OCI-LY7 (cell line): ENCODE measurements at regions not wholly inside any gene's neighbourhood (a gene's known extent, or its start where the extent isn't known, plus 50 kb on each side); places are given as distances from the start of the nearest gene placed in this dataset.

Experiments
- BruUV-seq: library from RNA; stranded (reverse); fragments of 400-500 nt; replicated peaks from 2 replicates; lab custom pipeline; 2021; lab: Mats Ljungman, UMichigan
- CTCF ChIA-PET: fragments of 300-600 bp; sonication (Branson Sonifier 250); formaldehyde crosslinking; loops from one replicate; lab custom pipeline; 2022; ENCODE audit warnings: antibody characterized with exemption; ENCODE audit not compliant: unreplicated experiment; lab: Charles Lee
- POLR2A ChIA-PET: fragments of 300-600 bp; sonication (Branson Sonifier 250); formaldehyde crosslinking; loops from one replicate; lab custom pipeline; 2022; ENCODE audit warnings: antibody characterized with exemption; lab: Charles Lee
- DNase-seq: peaks from one replicate; pipeline ENCODE4 v3.0.0-alpha.2; 2015; ENCODE audit warnings: low spot score
- H2AFZ ChIP-seq: fragments of 200-600 bp; sonication (generic), shearing (Covaris generic); 2 replicates; pipeline ENCODE4 v1.6.1; 2014; ENCODE audit warnings: mild to moderate bottlenecking, antibody characterized with exemption, low read length, moderate library complexity
- H3K27ac ChIP-seq: fragments of 200-600 bp; sonication (generic); 2 replicates; pipeline ENCODE4 v1.5.1; 2014; ENCODE audit warnings: mixed run types, low read depth, mild to moderate bottlenecking, moderate library complexity, low read length, inconsistent platforms; ENCODE audit not compliant: poor library complexity, severe bottlenecking
- H3K36me3 ChIP-seq: fragments of 200-600 bp; sonication (generic); 2 replicates; pipeline ENCODE4 v1.6.1; 2014; ENCODE audit warnings: mild to moderate bottlenecking, antibody characterized with exemption, low read length, moderate library complexity, mixed read lengths; ENCODE audit not compliant: insufficient read depth
- H3K4me1 ChIP-seq: fragments of 200-600 bp; sonication (generic); 2 replicates; pipeline ENCODE4 v1.5.1; 2014; ENCODE audit warnings: mild to moderate bottlenecking, low read length; ENCODE audit not compliant: insufficient read depth, poor library complexity, severe bottlenecking
- H3K4me2 ChIP-seq: fragments of 200-600 bp; sonication (generic); 2 replicates; pipeline ENCODE4 v1.6.1; 2014; ENCODE audit warnings: mild to moderate bottlenecking, low read length
- H3K4me3 ChIP-seq: fragments of 200-600 bp; sonication (generic); 2 replicates; pipeline ENCODE4 v1.5.1; 2014; ENCODE audit warnings: mild to moderate bottlenecking, low read depth, low read length; ENCODE audit not compliant: poor library complexity, severe bottlenecking
- H3K79me2 ChIP-seq: fragments of 200-600 bp; sonication (generic); 2 replicates; pipeline ENCODE4 v1.6.1; 2016; ENCODE audit warnings: low read depth, mild to moderate bottlenecking, low read length, moderate library complexity, mixed read lengths; ENCODE audit not compliant: insufficient read depth
- H3K9me2 ChIP-seq: fragments of 200-600 bp; sonication (generic); 2 replicates; pipeline ENCODE4 v1.6.1; 2016; ENCODE audit warnings: mild to moderate bottlenecking, low read length, mixed read lengths; ENCODE audit not compliant: insufficient read depth
- H3K9me3 ChIP-seq: fragments of 200-600 bp; sonication (generic); 2 replicates; pipeline ENCODE4 v1.6.1; 2014; ENCODE audit warnings: mild to moderate bottlenecking, mixed run types, low read length, mixed read lengths
- H4K20me1 ChIP-seq: fragments of 200-600 bp; sonication (generic); 2 replicates; pipeline ENCODE4 v1.6.1; 2014; ENCODE audit warnings: mild to moderate bottlenecking, antibody characterized with exemption, low read length, moderate library complexity, mixed read lengths; ENCODE audit not compliant: insufficient read depth
- CTCF ChIP-seq: fragments of 200-600 bp; sonication (generic); conservative IDR thresholded peaks from 2 replicates; pipeline ENCODE4 v1.5.1; 2014; ENCODE audit warnings: mild to moderate bottlenecking, antibody characterized with exemption, low read length, moderate library complexity, mixed read lengths
- EZH2phosphoT487 ChIP-seq: fragments of 200-600 bp; sonication (generic); IDR thresholded peaks from 2 replicates; pipeline ENCODE4 v1.6.1; 2018; ENCODE audit warnings: low read depth, borderline replicate concordance, mild to moderate bottlenecking, mixed run types, antibody characterized with exemption, low read length, moderate library complexity, mixed read lengths
- intact Hi-C: fragments of 100-400 bp; cut with micrococcal nuclease; formaldehyde crosslinking; loops from one replicate; pipeline ENCODE4 v1.10.0; 2022; ENCODE audit not compliant: unreplicated experiment

- intact Hi-C loops = no loop called here
- TF ChIP-seq CTCF (no peak), EZH2phosphoT487 (no peak)
- no peak overlapping the region for H3K4me2 ChIP-seq
- no peak overlapping the region for H3K27ac ChIP-seq
- H3K79me2 ChIP-seq = no peaks in the 10 kb centered on the region
- BruUV-seq = no TSS peak
- CTCF ChIA-PET = no interaction called here
- H2AFZ ChIP-seq = no peak overlapping the region
- no peak for DNase-seq
- H3K36me3 ChIP-seq = no peaks in the 10 kb centered on the region
- H3K4me1 ChIP-seq = no peaks in the 10 kb centered on the region
- H4K20me1 ChIP-seq = no peaks in the 10 kb centered on the region
- H3K9me2 ChIP-seq = no peaks in the 10 kb centered on the region
- no peaks in the 10 kb centered on the region for H3K9me3 ChIP-seq
- POLR2A ChIA-PET = no interaction called here
- no peak overlapping the region for H3K4me3 ChIP-seq
Measured at GRCh38 chr12:28951935-28952334, 197.1 kb upstream of the FAR2 start.

GRCh38 chr12:28954333-28954732 is 194.7 kb upstream of the FAR2 start:
- no peak for DNase-seq
- Histone ChIP-seq H3K4me1 (no peaks in the 10 kb centered on the region), H2AFZ (no peak overlapping the region), H3K36me3 (no peaks in the 10 kb centered on the region), H3K4me2 (no peak overlapping the region), H3K9me3 (no peaks in the 10 kb centered on the region), H3K27ac (no peak overlapping the region), H3K79me2 (no peaks in the 10 kb centered on the region), H4K20me1 (no peaks in the 10 kb centered on the region), H3K4me3 (no peak overlapping the region), H3K9me2 (no peaks in the 10 kb centered on the region)
- CTCF ChIA-PET = no interaction called here
- POLR2A ChIA-PET = no interaction called here
- intact Hi-C loops = no loop called here
- TF ChIP-seq EZH2phosphoT487 = no peak
- TF ChIP-seq CTCF = no peak
- no TSS peak for BruUV-seq

GRCh38 chr12:28955491-28955890 is 193.6 kb upstream of the FAR2 start:
- DNase-seq = no peak
- Histone ChIP-seq H4K20me1 (no peaks in the 10 kb centered on the region), H3K4me2 (no peak overlapping the region), H3K79me2 (no peaks in the 10 kb centered on the region), H3K36me3 (no peaks in the 10 kb centered on the region), H3K9me3 (no peaks in the 10 kb centered on the region), H2AFZ (no peak overlapping the region), H3K27ac (no peak overlapping the region), H3K4me3 (no peak overlapping the region), H3K4me1 (no peaks in the 10 kb centered on the region), H3K9me2 (no peaks in the 10 kb centered on the region)
- intact Hi-C loops = no loop called here
- BruUV-seq = no TSS peak
- no peak for TF ChIP-seq CTCF
- no peak for TF ChIP-seq EZH2phosphoT487
- POLR2A ChIA-PET = interaction anchor here (0.6 kb wide), 1 partner anchor 171 kb away, joined by 3 read pairs; no protein-coding TSS in a partner anchor
- CTCF ChIA-PET = no interaction called here
